ENCODE measurements at regions not wholly inside any gene's neighbourhood (a gene's known extent, or its start where the extent isn't known, plus 50 kb on each side); places are given as distances from the start of the nearest gene placed in this dataset.

- Histone ChIP-seq H3K9me3 (ENCODE audit: control insufficient read depth, low read length) (no peaks in the 10 kb centered on the region), H3K9ac (no peak overlapping the region), H3K27me3 (ENCODE audit: control insufficient read depth, insufficient read depth, low read length) (no peaks in the 10 kb centered on the region), H2AFZ (no peak overlapping the region), H3K27ac (no peak overlapping the region), H3K79me2 (no peaks in the 10 kb centered on the region), H3K4me3 (ENCODE audit: low read depth, low read length) (no peak overlapping the region), H3K4me2 (ENCODE audit: low read length) (no peak overlapping the region), H3K36me3 (ENCODE audit: control insufficient read depth, insufficient read depth, low read length) (no peaks in the 10 kb centered on the region), H3K4me1 (no peaks in the 10 kb centered on the region)
- TF ChIP-seq CTCF (IDR thresholded peaks at IDR 0.05): no peak
These were observed 891.1 kb upstream of the HS3ST1 start for GRCh38 chr4:12319765-12320164.

- TF ChIP-seq CTCF (IDR thresholded peaks at IDR 0.05): no peak
These were observed 876.2 kb upstream of the HS3ST1 start for GRCh38 chr4:12304905-12305304.

GRCh38 chr4:12296366-12296765 lies 867.7 kb upstream of the HS3ST1 start:
- Histone ChIP-seq H3K9me3 (ENCODE audit: control insufficient read depth, low read length) (no peaks in the 10 kb centered on the region), H3K79me2 (no peaks in the 10 kb centered on the region), H3K9ac (no peak overlapping the region), H2AFZ (no peak overlapping the region), H3K36me3 (ENCODE audit: control insufficient read depth, insufficient read depth, low read length) (no peaks in the 10 kb centered on the region), H3K4me3 (ENCODE audit: low read depth, low read length) (no peak overlapping the region), H3K27me3 (ENCODE audit: control insufficient read depth, insufficient read depth, low read length) (no peaks in the 10 kb centered on the region), H3K27ac (no peak overlapping the region), H3K4me1 (no peaks in the 10 kb centered on the region), H3K4me2 (ENCODE audit: low read length) (no peak overlapping the region)
- no peak for TF ChIP-seq CTCF (IDR thresholded peaks at IDR 0.05)

More at GRCh38 chr4:12304905-12305304, 876.2 kb upstream of the HS3ST1 start:
- H3K27ac ChIP-seq: no peak overlapping the region
- H3K9me3 ChIP-seq (ENCODE audit: control insufficient read depth, low read length): no peaks in the 10 kb centered on the region
- no peak overlapping the region for H3K9ac ChIP-seq
- no peak overlapping the region for H3K4me2 ChIP-seq (ENCODE audit: low read length)
- no peaks in the 10 kb centered on the region for H3K4me1 ChIP-seq
- H2AFZ ChIP-seq: no peak overlapping the region
- no peaks in the 10 kb centered on the region for H3K36me3 ChIP-seq (ENCODE audit: control insufficient read depth, insufficient read depth, low read length)
- H3K4me3 ChIP-seq (ENCODE audit: low read depth, low read length): no peak overlapping the region
- H3K27me3 ChIP-seq (ENCODE audit: control insufficient read depth, insufficient read depth, low read length): no peaks in the 10 kb centered on the region
- H3K79me2 ChIP-seq: no peaks in the 10 kb centered on the region

- H3K9me3 ChIP-seq (ENCODE audit: control insufficient read depth, low read length): no peaks in the 10 kb centered on the region
- H3K36me3 ChIP-seq (ENCODE audit: control insufficient read depth, insufficient read depth, low read length): no peaks in the 10 kb centered on the region
- H2AFZ ChIP-seq: no peak overlapping the region
- H3K27ac ChIP-seq: no peak overlapping the region
- H3K9ac ChIP-seq: no peak overlapping the region
- H3K27me3 ChIP-seq (ENCODE audit: control insufficient read depth, insufficient read depth, low read length): no peaks in the 10 kb centered on the region
- no peaks in the 10 kb centered on the region for H3K4me1 ChIP-seq
- no peak overlapping the region for H3K4me3 ChIP-seq (ENCODE audit: low read depth, low read length)
- no peaks in the 10 kb centered on the region for H3K79me2 ChIP-seq
- H3K4me2 ChIP-seq (ENCODE audit: low read length): no peak overlapping the region
- TF ChIP-seq CTCF (IDR thresholded peaks at IDR 0.05): no peak
These were observed 865.3 kb upstream of the HS3ST1 start for GRCh38 chr4:12293906-12294525.

GRCh38 chr4:12286351-12286750 lies 857.7 kb upstream of the HS3ST1 start:
- H3K9ac ChIP-seq: no peak overlapping the region
- no peaks in the 10 kb centered on the region for H3K36me3 ChIP-seq (ENCODE audit: control insufficient read depth, insufficient read depth, low read length)
- no peaks in the 10 kb centered on the region for H3K9me3 ChIP-seq (ENCODE audit: control insufficient read depth, low read length)
- TF ChIP-seq CTCF (IDR thresholded peaks at IDR 0.05): no peak
- no peaks in the 10 kb centered on the region for H3K79me2 ChIP-seq
- no peaks in the 10 kb centered on the region for H3K4me1 ChIP-seq
- no peak overlapping the region for H2AFZ ChIP-seq
- H3K27me3 ChIP-seq (ENCODE audit: control insufficient read depth, insufficient read depth, low read length): no peaks in the 10 kb centered on the region
- no peak overlapping the region for H3K4me2 ChIP-seq (ENCODE audit: low read length)
- H3K4me3 ChIP-seq (ENCODE audit: low read depth, low read length): no peak overlapping the region
- no peak overlapping the region for H3K27ac ChIP-seq
